ENCODE measurements at regions not wholly inside any gene's neighbourhood (a gene's known extent, or its start where the extent isn't known, plus 50 kb on each side); places are given as distances from the start of the nearest gene placed in this dataset.

DNA sequence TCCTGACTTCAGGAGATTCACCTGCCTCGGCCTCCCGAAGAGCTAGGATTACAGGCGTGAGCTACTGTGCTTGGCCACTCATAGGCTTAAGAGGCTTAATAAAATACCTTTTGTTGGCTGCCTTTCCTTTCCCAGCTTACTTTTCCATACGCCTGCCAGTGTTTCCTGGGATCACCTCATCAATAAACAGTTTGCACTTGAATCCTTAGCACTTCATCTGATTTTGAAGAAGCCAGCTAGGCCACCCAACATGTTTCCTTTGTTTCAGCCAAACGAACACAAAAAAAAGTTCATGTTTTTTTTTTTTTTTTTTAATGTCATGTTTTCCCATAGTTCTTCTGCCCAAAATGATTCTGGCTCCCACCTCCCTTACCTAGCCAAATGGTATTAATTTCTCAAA, 92.3 kb downstream of the RAP2B start:
- H3K4me3 ChIP-seq, result no peak overlapping the region
- no peaks in the 10 kb centered on the region for H3K27me3 ChIP-seq
- H3K27ac ChIP-seq, result no peak overlapping the region
- no peaks in the 10 kb centered on the region for H3K4me1 ChIP-seq
- no peaks in the 10 kb centered on the region for H3K9me3 ChIP-seq
- intact Hi-C loops (cut with DNase I; ENCODE audit: low total_unique reads), result loop anchor here (10.0 kb wide), 1 partner anchor 180 kb away; no protein-coding TSS in a partner anchor
- TF ChIP-seq, protein P1, sequence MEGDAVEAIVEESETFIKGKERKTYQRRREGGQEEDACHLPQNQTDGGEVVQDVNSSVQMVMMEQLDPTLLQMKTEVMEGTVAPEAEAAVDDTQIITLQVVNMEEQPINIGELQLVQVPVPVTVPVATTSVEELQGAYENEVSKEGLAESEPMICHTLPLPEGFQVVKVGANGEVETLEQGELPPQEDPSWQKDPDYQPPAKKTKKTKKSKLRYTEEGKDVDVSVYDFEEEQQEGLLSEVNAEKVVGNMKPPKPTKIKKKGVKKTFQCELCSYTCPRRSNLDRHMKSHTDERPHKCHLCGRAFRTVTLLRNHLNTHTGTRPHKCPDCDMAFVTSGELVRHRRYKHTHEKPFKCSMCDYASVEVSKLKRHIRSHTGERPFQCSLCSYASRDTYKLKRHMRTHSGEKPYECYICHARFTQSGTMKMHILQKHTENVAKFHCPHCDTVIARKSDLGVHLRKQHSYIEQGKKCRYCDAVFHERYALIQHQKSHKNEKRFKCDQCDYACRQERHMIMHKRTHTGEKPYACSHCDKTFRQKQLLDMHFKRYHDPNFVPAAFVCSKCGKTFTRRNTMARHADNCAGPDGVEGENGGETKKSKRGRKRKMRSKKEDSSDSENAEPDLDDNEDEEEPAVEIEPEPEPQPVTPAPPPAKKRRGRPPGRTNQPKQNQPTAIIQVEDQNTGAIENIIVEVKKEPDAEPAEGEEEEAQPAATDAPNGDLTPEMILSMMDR (IDR thresholded peaks at IDR 0.05), result no peak
- TF ChIP-seq POLR2AphosphoS5 (IDR thresholded peaks at IDR 0.05) (no peak), POLR2A (IDR thresholded peaks at IDR 0.05) (no peak)
- DNase-seq (ENCODE audit: low spot score in 2 of 2), result no peak
- no peaks in the 10 kb centered on the region for H3K36me3 ChIP-seq

DNA sequence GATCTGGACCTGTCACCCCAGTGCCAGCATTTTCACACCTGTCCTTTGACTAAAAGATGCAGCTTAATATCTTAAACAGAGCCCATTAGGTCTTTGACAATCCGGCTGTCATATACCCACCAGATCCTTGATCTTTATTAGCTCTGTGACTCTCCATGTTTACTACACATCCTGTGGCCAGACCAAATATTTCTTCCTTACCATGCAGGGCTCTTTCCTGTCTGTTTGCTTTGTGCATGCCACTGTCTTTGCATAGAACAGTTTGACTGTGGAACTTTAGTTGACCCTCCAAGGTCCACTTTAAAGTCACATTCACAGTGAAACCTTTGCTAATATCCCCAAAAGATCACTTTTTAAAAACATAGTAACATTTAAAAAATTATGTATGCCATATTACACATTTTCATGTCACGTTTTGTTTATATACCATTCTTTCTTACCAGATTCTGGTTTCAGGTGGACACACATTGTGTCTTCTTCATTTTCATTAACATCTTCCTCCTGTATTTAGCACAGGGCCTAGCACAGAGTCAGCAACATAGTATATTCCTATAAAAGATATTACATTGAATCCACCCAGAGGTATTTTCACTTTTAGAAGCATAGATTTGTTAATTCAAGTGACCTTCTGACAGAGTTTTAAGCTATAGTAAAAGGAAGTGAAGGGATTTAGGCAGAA, 95.8 kb downstream of the RAP2B start:
- TF ChIP-seq POLR2A (IDR thresholded peaks at IDR 0.05) (no peak), POLR2AphosphoS5 (IDR thresholded peaks at IDR 0.05) (no peak)
- TF ChIP-seq, protein P1 (IDR thresholded peaks at IDR 0.05), result no peak
- H3K4me1 ChIP-seq, result no peaks in the 10 kb centered on the region
- intact Hi-C loops (cut with DNase I; ENCODE audit: low total_unique reads), result loop anchor here (10.0 kb wide), 1 partner anchor 183 kb away; no protein-coding TSS in a partner anchor
- H3K9me3 ChIP-seq, result no peaks in the 10 kb centered on the region
- H3K36me3 ChIP-seq, result no peaks in the 10 kb centered on the region
- no peak for DNase-seq (ENCODE audit: low spot score in 2 of 2)
- H3K27me3 ChIP-seq, result no peaks in the 10 kb centered on the region
- no peak overlapping the region for H3K4me3 ChIP-seq
- no peak overlapping the region for H3K27ac ChIP-seq

DNA sequence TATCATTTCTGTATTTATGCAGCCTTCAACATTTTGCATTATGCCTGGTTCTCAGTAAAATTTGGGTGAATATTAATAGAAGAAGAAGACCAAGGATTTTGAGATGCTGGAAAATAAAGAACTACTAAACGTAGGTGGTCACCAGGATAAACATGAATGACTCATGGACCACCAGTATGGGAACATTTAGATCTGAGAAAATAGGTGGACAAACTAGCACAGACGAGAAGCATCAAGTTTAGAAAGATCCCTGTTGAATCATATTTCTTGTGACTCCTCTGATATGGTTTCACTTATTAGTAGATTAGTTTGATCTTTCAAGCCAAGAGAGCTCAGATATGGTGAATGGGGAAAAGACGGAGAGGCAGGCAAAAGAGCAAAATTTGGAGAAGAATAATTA, 97.9 kb downstream of the RAP2B start:
- H3K4me3 ChIP-seq, result no peak overlapping the region
- intact Hi-C loops (cut with DNase I; ENCODE audit: low total_unique reads), result loop anchor here (10.0 kb wide), 1 partner anchor 185 kb away; no protein-coding TSS in a partner anchor
- no peak for DNase-seq (ENCODE audit: low spot score in 2 of 2)
- no peak overlapping the region for H3K27ac ChIP-seq
- H3K27me3 ChIP-seq, result no peaks in the 10 kb centered on the region
- no peaks in the 10 kb centered on the region for H3K36me3 ChIP-seq
- no peaks in the 10 kb centered on the region for H3K9me3 ChIP-seq
- H3K4me1 ChIP-seq, result no peaks in the 10 kb centered on the region
- TF ChIP-seq POLR2AphosphoS5 (IDR thresholded peaks at IDR 0.05) (no peak), POLR2A (IDR thresholded peaks at IDR 0.05) (no peak)
- TF ChIP-seq, protein P1 (IDR thresholded peaks at IDR 0.05), result no peak

DNA sequence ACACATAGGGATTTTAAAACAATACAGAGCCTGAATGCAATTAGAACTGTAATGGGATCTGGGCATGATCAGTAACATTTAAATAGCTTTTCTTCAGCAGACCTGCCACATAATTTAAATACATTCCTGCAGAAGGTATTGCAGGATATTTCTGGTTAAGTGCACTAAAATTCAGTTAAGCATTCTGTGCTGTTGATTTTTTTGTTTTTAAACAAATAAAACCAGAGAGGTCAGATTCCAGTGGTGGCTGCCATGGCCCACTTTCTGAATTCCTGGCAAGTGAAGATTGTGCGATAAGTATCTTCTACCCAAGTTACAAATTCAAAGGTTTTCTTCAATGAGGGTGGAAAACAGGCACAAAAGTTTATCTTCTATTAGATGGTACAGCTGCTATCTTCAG, 98.7 kb downstream of the RAP2B start:
- intact Hi-C loops (cut with DNase I; ENCODE audit: low total_unique reads), result no loop called here
- Histone ChIP-seq H3K4me1 (no peaks in the 10 kb centered on the region), H3K27me3 (no peaks in the 10 kb centered on the region), H3K36me3 (no peaks in the 10 kb centered on the region), H3K27ac (no peak overlapping the region), H3K4me3 (no peak overlapping the region), H3K9me3 (no peaks in the 10 kb centered on the region)
- no peak for DNase-seq (ENCODE audit: low spot score in 2 of 2)
- TF ChIP-seq, protein P1 (IDR thresholded peaks at IDR 0.05), result no peak
- TF ChIP-seq POLR2A (IDR thresholded peaks at IDR 0.05) (no peak), POLR2AphosphoS5 (IDR thresholded peaks at IDR 0.05) (no peak)

GRCh38 chr3:153266619-153267018, 104.6 kb downstream of the RAP2B start:
- TF ChIP-seq POLR2A (IDR thresholded peaks at IDR 0.05) (no peak), POLR2AphosphoS5 (IDR thresholded peaks at IDR 0.05) (no peak)
- TF ChIP-seq, protein P1 (IDR thresholded peaks at IDR 0.05), result no peak
- intact Hi-C loops (cut with DNase I; ENCODE audit: low total_unique reads), result no loop called here
- H3K36me3 ChIP-seq, result no peaks in the 10 kb centered on the region
- no peak for DNase-seq (ENCODE audit: low spot score in 2 of 2)
- no peaks in the 10 kb centered on the region for H3K9me3 ChIP-seq
- no peaks in the 10 kb centered on the region for H3K4me1 ChIP-seq
- H3K4me3 ChIP-seq, result no peak overlapping the region
- no peak overlapping the region for H3K27ac ChIP-seq
- H3K27me3 ChIP-seq, result no peaks in the 10 kb centered on the region

All from breast epithelium (tissue), 4 donors.